ENCODE measurements at regions not wholly inside any gene's neighbourhood (a gene's known extent, or its start where the extent isn't known, plus 50 kb on each side); places are given as distances from the start of the nearest gene placed in this dataset.
A peak's percentile ranks its signal among the peaks of the same experiment; 100 is the strongest.

GRCh38 chr7:91632234-91632940, 248.1 kb downstream of the MTERF1 start:
- TF ChIP-seq YY1 (IDR thresholded peaks at IDR 0.05; ENCODE audit: insufficient read depth, insufficient read length) (no peak), ZNF274 (IDR thresholded peaks at IDR 0.05; ENCODE audit: low read depth, low read length) (no peak), SUZ12 (IDR thresholded peaks at IDR 0.05; ENCODE audit: extremely low read depth, insufficient read depth, insufficient read length) (no peak)
- DNase-seq (ENCODE audit: low read depth, low spot score): no peak

GRCh38 chr7:91633013-91633441, 247.5 kb downstream of the MTERF1 start:
- no peak overlapping the region for H3K9ac ChIP-seq (ENCODE audit: insufficient read length, low read depth)
- H3K36me3 ChIP-seq (ENCODE audit: insufficient read depth, insufficient read length, low read length): no peaks in the 10 kb centered on the region
- TF ChIP-seq SUZ12 (IDR thresholded peaks at IDR 0.05; ENCODE audit: extremely low read depth, insufficient read depth, insufficient read length) (no peak), YY1 (IDR thresholded peaks at IDR 0.05; ENCODE audit: insufficient read depth, insufficient read length) (no peak), ZNF274 (IDR thresholded peaks at IDR 0.05; ENCODE audit: low read depth, low read length) (no peak)
- H3K4me1 ChIP-seq (ENCODE audit: insufficient read depth, insufficient read length): no peaks in the 10 kb centered on the region
- DNase-seq (ENCODE audit: low read depth, low spot score): no peak
- H3K27me3 ChIP-seq (ENCODE audit: insufficient read depth, insufficient read length): no peaks in the 10 kb centered on the region
- no peak overlapping the region for H3K4me3 ChIP-seq (ENCODE audit: insufficient read length, low read depth)
- H3K9me3 ChIP-seq (ENCODE audit: insufficient read depth, low read length): no peaks in the 10 kb centered on the region

More at GRCh38 chr7:91632234-91632940, 248.1 kb downstream of the MTERF1 start:
- H3K9me3 ChIP-seq (ENCODE audit: insufficient read depth, low read length): no peaks in the 10 kb centered on the region; the same call in 1 of the 2 replicates
- no peak overlapping the region for H3K9ac ChIP-seq (ENCODE audit: insufficient read length, low read depth)
- no peak overlapping the region for H3K4me3 ChIP-seq (ENCODE audit: insufficient read length, low read depth)
- no peaks in the 10 kb centered on the region for H3K27me3 ChIP-seq (ENCODE audit: insufficient read depth, insufficient read length)
- H3K36me3 ChIP-seq (ENCODE audit: insufficient read depth, insufficient read length, low read length): no peaks in the 10 kb centered on the region
- no peaks in the 10 kb centered on the region for H3K4me1 ChIP-seq (ENCODE audit: insufficient read depth, insufficient read length)

GRCh38 chr7:91634485-91635177, 245.9 kb downstream of the MTERF1 start:
- DNase-seq (ENCODE audit: low read depth, low spot score): no peak
- H3K27me3 ChIP-seq (ENCODE audit: insufficient read depth, insufficient read length): no peaks in the 10 kb centered on the region
- no peak overlapping the region for H3K9ac ChIP-seq (ENCODE audit: insufficient read length, low read depth)
- TF ChIP-seq SUZ12 (IDR thresholded peaks at IDR 0.05; ENCODE audit: extremely low read depth, insufficient read depth, insufficient read length): no peak
- no peak for TF ChIP-seq ZNF274 (IDR thresholded peaks at IDR 0.05; ENCODE audit: low read depth, low read length)
- TF ChIP-seq YY1 (IDR thresholded peaks at IDR 0.05; ENCODE audit: insufficient read depth, insufficient read length): no peak
- H3K9me3 ChIP-seq (ENCODE audit: insufficient read depth, low read length): no peaks in the 10 kb centered on the region
- H3K4me1 ChIP-seq (ENCODE audit: insufficient read depth, insufficient read length): no peaks in the 10 kb centered on the region
- H3K36me3 ChIP-seq (ENCODE audit: insufficient read depth, insufficient read length, low read length): no peaks in the 10 kb centered on the region
- no peak overlapping the region for H3K4me3 ChIP-seq (ENCODE audit: insufficient read length, low read depth)

- Histone ChIP-seq H3K4me1 (ENCODE audit: insufficient read depth, insufficient read length) (no peaks in the 10 kb centered on the region), H3K27me3 (ENCODE audit: insufficient read depth, insufficient read length) (no peaks in the 10 kb centered on the region), H3K4me3 (ENCODE audit: insufficient read length, low read depth) (no peak overlapping the region), H3K9ac (ENCODE audit: insufficient read length, low read depth) (no peak overlapping the region), H3K36me3 (ENCODE audit: insufficient read depth, insufficient read length, low read length) (no peaks in the 10 kb centered on the region), H3K9me3 (ENCODE audit: insufficient read depth, low read length) (no peaks in the 10 kb centered on the region)
- TF ChIP-seq YY1 (IDR thresholded peaks at IDR 0.05; ENCODE audit: insufficient read depth, insufficient read length) (no peak), ZNF274 (IDR thresholded peaks at IDR 0.05; ENCODE audit: low read depth, low read length) (no peak), SUZ12 (IDR thresholded peaks at IDR 0.05; ENCODE audit: extremely low read depth, insufficient read depth, insufficient read length) (no peak)
- peak; percentile 47 for DNase-seq (ENCODE audit: low read depth, low spot score)
Measured at GRCh38 chr7:91636129-91636724, 244.3 kb downstream of the MTERF1 start.

GRCh38 chr7:91636728-91637127, 243.8 kb downstream of the MTERF1 start:
- no peak overlapping the region for H3K4me3 ChIP-seq (ENCODE audit: insufficient read length, low read depth)
- DNase-seq (ENCODE audit: low read depth, low spot score): no peak

GRCh38 chr7:91644256-91644655, 236.2 kb downstream of the MTERF1 start:
- Histone ChIP-seq H3K4me3 (ENCODE audit: insufficient read length, low read depth) (no peak overlapping the region), H3K36me3 (ENCODE audit: insufficient read depth, insufficient read length, low read length) (no peaks in the 10 kb centered on the region), H3K4me1 (ENCODE audit: insufficient read depth, insufficient read length) (no peaks in the 10 kb centered on the region), H3K9me3 (ENCODE audit: insufficient read depth, low read length) (no peaks in the 10 kb centered on the region), H3K27me3 (ENCODE audit: insufficient read depth, insufficient read length) (no peaks in the 10 kb centered on the region), H3K9ac (ENCODE audit: insufficient read length, low read depth) (no peak overlapping the region)
- DNase-seq (ENCODE audit: low read depth, low spot score): no peak
- TF ChIP-seq ZNF274 (IDR thresholded peaks at IDR 0.05; ENCODE audit: low read depth, low read length) (no peak), YY1 (IDR thresholded peaks at IDR 0.05; ENCODE audit: insufficient read depth, insufficient read length) (no peak), SUZ12 (IDR thresholded peaks at IDR 0.05; ENCODE audit: extremely low read depth, insufficient read depth, insufficient read length) (no peak)

More at GRCh38 chr7:91636728-91637127, 243.8 kb downstream of the MTERF1 start:
- Histone ChIP-seq H3K4me1 (ENCODE audit: insufficient read depth, insufficient read length) (no peaks in the 10 kb centered on the region), H3K9ac (ENCODE audit: insufficient read length, low read depth) (no peak overlapping the region), H3K9me3 (ENCODE audit: insufficient read depth, low read length) (no peaks in the 10 kb centered on the region), H3K36me3 (ENCODE audit: insufficient read depth, insufficient read length, low read length) (no peaks in the 10 kb centered on the region), H3K27me3 (ENCODE audit: insufficient read depth, insufficient read length) (no peaks in the 10 kb centered on the region)
- no peak for TF ChIP-seq YY1 (IDR thresholded peaks at IDR 0.05; ENCODE audit: insufficient read depth, insufficient read length)
- TF ChIP-seq ZNF274 (IDR thresholded peaks at IDR 0.05; ENCODE audit: low read depth, low read length): no peak
- TF ChIP-seq SUZ12 (IDR thresholded peaks at IDR 0.05; ENCODE audit: extremely low read depth, insufficient read depth, insufficient read length): no peak

- no peaks in the 10 kb centered on the region for H3K4me1 ChIP-seq (ENCODE audit: insufficient read depth, insufficient read length)
- no peak for TF ChIP-seq YY1 (IDR thresholded peaks at IDR 0.05; ENCODE audit: insufficient read depth, insufficient read length)
- no peak for TF ChIP-seq ZNF274 (IDR thresholded peaks at IDR 0.05; ENCODE audit: low read depth, low read length)
- TF ChIP-seq SUZ12 (IDR thresholded peaks at IDR 0.05; ENCODE audit: extremely low read depth, insufficient read depth, insufficient read length): no peak
- H3K4me3 ChIP-seq (ENCODE audit: insufficient read length, low read depth): no peak overlapping the region
- H3K9ac ChIP-seq (ENCODE audit: insufficient read length, low read depth): no peak overlapping the region
- H3K36me3 ChIP-seq (ENCODE audit: insufficient read depth, insufficient read length, low read length): no peaks in the 10 kb centered on the region
- no peaks in the 10 kb centered on the region for H3K9me3 ChIP-seq (ENCODE audit: insufficient read depth, low read length)
- no peak for DNase-seq (ENCODE audit: low read depth, low spot score)
- no peaks in the 10 kb centered on the region for H3K27me3 ChIP-seq (ENCODE audit: insufficient read depth, insufficient read length)
Measured at GRCh38 chr7:91645542-91645941, 235.0 kb downstream of the MTERF1 start.
